GM23248 (cell line): ENCODE measurements at regions not wholly inside any gene's neighbourhood (a gene's known extent, or its start where the extent isn't known, plus 50 kb on each side); places are given as distances from the start of the nearest gene placed in this dataset.

ENCODE experiments used
- EZH2 ChIP-seq: fragments of 200-600 bp; sonication (generic); IDR thresholded peaks from 2 replicates; pipeline ENCODE4 v1.6.1; 2018; ENCODE audit warnings: antibody characterized with exemption, mild to moderate bottlenecking; ENCODE audit not compliant: insufficient read depth, poor library complexity, severe bottlenecking
- EZH2phosphoT487 ChIP-seq: fragments of 200-600 bp; sonication (generic); IDR thresholded peaks from 2 replicates; pipeline ENCODE4 v1.6.1; 2018; ENCODE audit warnings: antibody characterized with exemption, moderate library complexity, mild to moderate bottlenecking, low read depth; ENCODE audit not compliant: insufficient read depth

DNA sequence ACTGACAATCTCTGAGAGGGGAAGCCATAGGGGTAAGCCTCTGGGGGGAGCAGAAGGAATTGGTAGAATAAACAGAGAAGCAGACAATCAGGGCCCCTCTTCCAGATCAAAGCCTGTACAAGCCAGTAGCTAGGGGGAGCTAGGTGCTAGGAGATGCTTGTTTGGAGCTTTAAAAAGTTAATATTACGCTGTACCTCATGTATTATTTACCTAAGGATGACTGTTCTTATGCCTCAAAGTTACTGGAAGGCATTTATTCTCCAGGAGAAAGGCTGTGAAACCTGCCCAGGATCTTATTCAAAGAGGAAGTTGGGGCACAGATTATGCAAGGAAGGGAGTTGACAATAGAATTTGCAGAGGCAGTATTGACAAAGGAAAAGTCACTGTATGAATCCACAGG, 111.8 kb upstream of the SLC35F1 start:
- TF ChIP-seq EZH2: no peak
- no peak for TF ChIP-seq EZH2phosphoT487
